ENCODE measurements at regions not wholly inside any gene's neighbourhood (a gene's known extent, or its start where the extent isn't known, plus 50 kb on each side); places are given as distances from the start of the nearest gene placed in this dataset.

DNA sequence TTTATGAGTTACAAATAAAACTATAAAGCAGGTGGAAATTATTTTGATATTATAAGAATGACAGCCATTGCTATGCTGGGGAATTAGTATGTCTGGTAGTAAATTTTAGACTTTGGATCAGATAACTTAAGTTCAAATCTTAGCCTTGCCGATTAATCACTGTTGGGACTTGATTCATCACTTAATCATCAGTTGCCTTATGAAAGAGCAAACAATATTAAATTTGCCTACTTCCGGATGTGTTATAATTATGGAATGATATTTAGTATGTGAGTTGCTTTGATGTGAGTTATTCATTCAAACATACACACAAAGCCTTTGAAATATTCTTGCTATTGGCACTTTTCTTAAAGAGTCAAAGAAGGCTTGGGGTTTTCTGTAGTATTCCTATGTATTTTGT, 717.7 kb downstream of the BRINP1 start:
- H3K27ac Mint-ChIP-seq = no peak overlapping the region
- H3K36me3 Mint-ChIP-seq (ENCODE audit: insufficient read depth) = no peaks in the 10 kb centered on the region
- peaks cover under 1% of the 10 kb centered on the region for H3K9me3 Mint-ChIP-seq (ENCODE audit: low read depth)
- DNase-seq (ENCODE audit: low spot score, unreplicated experiment) = no peak
- H3K4me1 Mint-ChIP-seq (ENCODE audit: low read depth) = no peaks in the 10 kb centered on the region
- no peaks in the 10 kb centered on the region for H3K27me3 Mint-ChIP-seq
- H3K4me3 Mint-ChIP-seq (ENCODE audit: low read depth) = no peak overlapping the region
- TF ChIP-seq CTCF (IDR thresholded peaks at IDR 0.05; ENCODE audit: unreplicated experiment) = no peak

- H3K9me3 Mint-ChIP-seq (ENCODE audit: low read depth) = no peaks in the 10 kb centered on the region
- no peak overlapping the region for H3K4me3 Mint-ChIP-seq (ENCODE audit: low read depth)
- H3K27me3 Mint-ChIP-seq = no peaks in the 10 kb centered on the region
- H3K27ac Mint-ChIP-seq = no peak overlapping the region
- DNase-seq (ENCODE audit: low spot score, unreplicated experiment) = no peak
- no peaks in the 10 kb centered on the region for H3K36me3 Mint-ChIP-seq (ENCODE audit: insufficient read depth)
- no peaks in the 10 kb centered on the region for H3K4me1 Mint-ChIP-seq (ENCODE audit: low read depth)
- TF ChIP-seq CTCF (IDR thresholded peaks at IDR 0.05; ENCODE audit: unreplicated experiment) = no peak
Observed at GRCh38 chr9:118652258-118652657, 717.0 kb downstream of the BRINP1 start.

- Mint-ChIP-seq H3K4me1 (ENCODE audit: low read depth) (no peaks in the 10 kb centered on the region), H3K36me3 (ENCODE audit: insufficient read depth) (no peaks in the 10 kb centered on the region), H3K27me3 (no peaks in the 10 kb centered on the region), H3K4me3 (ENCODE audit: low read depth) (no peak overlapping the region), H3K9me3 (ENCODE audit: low read depth) (no peaks in the 10 kb centered on the region), H3K27ac (no peak overlapping the region)
- DNase-seq (ENCODE audit: low spot score, unreplicated experiment) = no peak
- TF ChIP-seq CTCF (IDR thresholded peaks at IDR 0.05; ENCODE audit: unreplicated experiment) = no peak
Observed at GRCh38 chr9:118652912-118653311, 716.3 kb downstream of the BRINP1 start.

GRCh38 chr9:118659011-118659410, 710.2 kb downstream of the BRINP1 start:
- Mint-ChIP-seq H3K4me1 (ENCODE audit: low read depth) (no peaks in the 10 kb centered on the region), H3K4me3 (ENCODE audit: low read depth) (no peak overlapping the region), H3K27me3 (no peaks in the 10 kb centered on the region), H3K9me3 (ENCODE audit: low read depth) (no peaks in the 10 kb centered on the region), H3K27ac (no peak overlapping the region), H3K36me3 (ENCODE audit: insufficient read depth) (no peaks in the 10 kb centered on the region)
- no peak for TF ChIP-seq CTCF (IDR thresholded peaks at IDR 0.05; ENCODE audit: unreplicated experiment)
- DNase-seq (ENCODE audit: low spot score, unreplicated experiment) = no peak

- H3K4me1 Mint-ChIP-seq (ENCODE audit: low read depth) = peaks cover 6% of the 10 kb centered on the region
- H3K27me3 Mint-ChIP-seq = no peaks in the 10 kb centered on the region
- TF ChIP-seq CTCF (IDR thresholded peaks at IDR 0.05; ENCODE audit: unreplicated experiment) = no peak
- no peak overlapping the region for H3K4me3 Mint-ChIP-seq (ENCODE audit: low read depth)
- DNase-seq (ENCODE audit: low spot score, unreplicated experiment) = no peak
- H3K36me3 Mint-ChIP-seq (ENCODE audit: insufficient read depth) = no peaks in the 10 kb centered on the region
- no peaks in the 10 kb centered on the region for H3K9me3 Mint-ChIP-seq (ENCODE audit: low read depth)
- H3K27ac Mint-ChIP-seq = no peak overlapping the region
Observed at GRCh38 chr9:118665226-118665919, 703.9 kb downstream of the BRINP1 start.

Measured in progenitor cell of endocrine pancreas (in vitro differentiated cells).